Aorta (tissue), 5 donors: ENCODE measurements at regions not wholly inside any gene's neighbourhood (a gene's known extent, or its start where the extent isn't known, plus 50 kb on each side); places are given as distances from the start of the nearest gene placed in this dataset.

Source experiments
- ATAC-seq: fragments of 200-7000 bp; cut with Tn5 transposase; one replicate; pipeline ENCODE4 v1.9.1; 2022; ENCODE audit warnings: moderate library complexity; ENCODE audit not compliant: low FRiP score
- DNase-seq, 2 donors: peaks; one replicate each; pipeline ENCODE4 v3.0.0-alpha.2; 2020
- H3K27ac ChIP-seq, 2 donors: one replicate each; pipeline ENCODE4 v1.5.1; 2013; ENCODE audit warnings: low read length in 2 of 2, mild to moderate bottlenecking in 2 of 2, moderate library complexity in 2 of 2, control low read depth in 1 of 2, inconsistent platforms in 1 of 2, low read depth in 1 of 2
- H3K27me3 ChIP-seq, 2 donors: one replicate each; pipeline ENCODE4 v1.6.1; 2013; ENCODE audit warnings: control low read depth in 1 of 2, low read length in 1 of 2, mild to moderate bottlenecking in 1 of 2, moderate library complexity in 1 of 2; ENCODE audit not compliant: insufficient read depth in 2 of 2, control insufficient read depth in 1 of 2
- H3K36me3 ChIP-seq, 2 donors: one replicate each; pipeline ENCODE4 v1.6.1; 2013; ENCODE audit warnings: control low read depth in 1 of 2, low read length in 1 of 2, mild to moderate bottlenecking in 1 of 2; ENCODE audit not compliant: insufficient read depth in 2 of 2, control insufficient read depth in 1 of 2
- H3K4me1 ChIP-seq, 2 donors: one replicate each; pipeline ENCODE4 v1.6.1; 2013; ENCODE audit warnings: low read length in 2 of 2, control low read depth in 1 of 2, mild to moderate bottlenecking in 1 of 2, moderate library complexity in 1 of 2; ENCODE audit not compliant: insufficient read depth in 2 of 2, control insufficient read depth in 1 of 2
- H3K4me3 ChIP-seq, 2 donors: one replicate each; pipeline ENCODE4 v1.5.1; 2013; ENCODE audit warnings: low read length in 2 of 2, control low read depth in 1 of 2, mild to moderate bottlenecking in 1 of 2
- H3K9me3 ChIP-seq: one replicate; pipeline ENCODE4 v1.6.1; 2013; ENCODE audit warnings: mild to moderate bottlenecking, low read length; ENCODE audit not compliant: control insufficient read depth
- WGBS, 2 donors: extraction: QIAGEN DNeasy Blood & Tissue Kit; methylation state at CpG; one replicate each; pipeline ENCODE4 v1.1.7; 2013; 5-methylcytosine and 5-hydroxymethylcytosine counted together
- intact Hi-C, 2 donors: fragments of 100-400 bp; cut with DNase I; formaldehyde crosslinking; loops; one replicate each; pipeline versions ENCODE4 v1.14.2 to v1.15.0; 2022
- donor health status: healthy with polysubstance abuse.
- donor health status: Bipolar disorder and iron deficiency.
- donor health status: DM: no; HTN: no; CAD: no.
- donor health status: DM: no; HTN: no; CAD: no.
- donor health status: DM: yes; HTN: yes; CAD: no.

DNA sequence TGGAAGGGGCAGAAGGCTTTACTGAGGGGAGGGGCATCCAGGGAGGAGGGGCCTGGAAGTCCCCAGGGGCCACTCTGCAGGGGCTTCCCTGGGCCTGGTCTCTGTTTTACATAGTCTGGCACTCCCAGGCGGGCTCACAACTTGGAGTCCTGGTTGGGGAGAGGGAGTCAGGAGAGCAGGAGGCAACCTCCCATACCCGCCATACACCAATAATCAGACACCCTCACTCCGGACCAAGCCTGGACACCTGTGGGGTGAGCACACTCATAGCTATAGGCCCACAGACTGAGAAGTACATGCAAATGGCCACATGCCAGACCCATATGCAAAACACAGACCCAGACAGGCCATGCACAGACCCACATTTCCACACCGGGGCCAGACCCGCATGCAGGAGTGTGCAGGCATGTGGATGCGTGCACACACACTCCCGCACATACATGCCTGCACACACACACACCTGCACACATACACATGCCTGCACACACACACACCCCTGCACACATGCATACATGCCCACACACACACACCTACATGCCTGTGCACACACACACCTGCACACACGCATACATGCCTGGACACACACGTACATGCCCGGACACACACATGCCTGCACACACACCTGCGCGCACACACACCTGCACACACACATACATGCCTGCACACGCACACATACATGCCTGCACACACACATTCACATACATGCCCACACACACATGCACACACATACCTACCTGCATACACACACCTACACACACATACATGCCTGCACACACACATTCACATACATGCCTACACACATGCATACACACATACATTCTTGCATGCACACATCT lies 89.5 kb upstream of the RUNX3 start:
- Histone ChIP-seq H3K4me3 (no peak overlapping the region), H3K36me3 (no peaks in the 10 kb centered on the region), H3K9me3 (no peaks in the 10 kb centered on the region), H3K27me3 (peaks cover 0 to 2% of the 10 kb centered on the region in 2 donors), H3K4me1 (no peaks in the 10 kb centered on the region), H3K27ac (no peak overlapping the region)
- ATAC-seq (no peak), DNase-seq (no peak)
- WGBS, 2 donors: 91 to 92% methylated on average over 13 of the region's 13 CpGs
- intact Hi-C loops: no loop called here

GRCh38 chr1:25018943-25019336 lies 88.9 kb upstream of the RUNX3 start:
- WGBS, 2 donors: 91 to 94% methylated on average over 5 of the region's 5 CpGs

DNA sequence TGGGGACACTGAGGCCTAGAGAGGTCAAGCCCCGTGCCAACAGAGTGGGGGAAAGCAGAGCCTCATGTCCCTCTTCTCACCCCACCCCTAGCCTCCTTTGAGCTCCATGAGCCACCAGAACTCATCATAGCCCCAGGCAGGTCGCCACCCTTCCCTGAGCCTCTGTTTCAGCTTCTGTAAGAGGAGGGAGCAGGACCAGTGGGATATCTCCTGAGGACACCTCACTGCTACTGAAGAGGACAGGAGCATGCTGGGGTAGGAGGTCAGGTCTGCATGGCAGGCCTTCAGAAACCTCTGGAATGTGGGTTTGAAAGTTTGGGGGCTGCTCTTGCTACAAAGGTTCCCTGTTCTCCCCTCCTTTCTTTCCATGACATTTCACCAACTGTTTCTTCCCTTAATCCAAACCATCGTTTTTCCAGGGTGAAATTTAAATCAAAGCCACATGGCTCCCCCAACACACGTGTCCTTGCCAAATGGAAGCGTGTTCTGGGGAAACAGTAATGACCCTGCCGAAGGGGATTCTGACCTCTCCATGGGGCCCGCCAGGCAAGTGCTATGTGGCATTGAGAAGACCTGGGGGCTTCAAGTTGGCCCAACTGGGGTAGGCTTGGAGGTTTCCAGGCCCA lies 88.1 kb upstream of the RUNX3 start:
- DNase-seq (no peak), ATAC-seq (no peak)
- no peaks in the 10 kb centered on the region for H3K36me3 ChIP-seq
- no peaks in the 10 kb centered on the region for H3K4me1 ChIP-seq
- H3K4me3 ChIP-seq: no peak overlapping the region
- H3K27ac ChIP-seq: no peak overlapping the region
- no peaks in the 10 kb centered on the region for H3K9me3 ChIP-seq
- intact Hi-C loops: no loop called here
- 80 to 81% methylated on average over 7 of the region's 7 CpGs for WGBS, 2 donors
- peaks cover 0 to 2% of the 10 kb centered on the region in 2 donors for H3K27me3 ChIP-seq

More at GRCh38 chr1:25018943-25019336, 88.9 kb upstream of the RUNX3 start:
- intact Hi-C loops: no loop called here
- Histone ChIP-seq H3K4me3 (no peak overlapping the region), H3K9me3 (no peaks in the 10 kb centered on the region), H3K4me1 (no peaks in the 10 kb centered on the region), H3K27me3 (peaks cover 0 to 2% of the 10 kb centered on the region in 2 donors), H3K27ac (no peak overlapping the region), H3K36me3 (no peaks in the 10 kb centered on the region)
- DNase-seq: no peak
- no peak for ATAC-seq

DNA sequence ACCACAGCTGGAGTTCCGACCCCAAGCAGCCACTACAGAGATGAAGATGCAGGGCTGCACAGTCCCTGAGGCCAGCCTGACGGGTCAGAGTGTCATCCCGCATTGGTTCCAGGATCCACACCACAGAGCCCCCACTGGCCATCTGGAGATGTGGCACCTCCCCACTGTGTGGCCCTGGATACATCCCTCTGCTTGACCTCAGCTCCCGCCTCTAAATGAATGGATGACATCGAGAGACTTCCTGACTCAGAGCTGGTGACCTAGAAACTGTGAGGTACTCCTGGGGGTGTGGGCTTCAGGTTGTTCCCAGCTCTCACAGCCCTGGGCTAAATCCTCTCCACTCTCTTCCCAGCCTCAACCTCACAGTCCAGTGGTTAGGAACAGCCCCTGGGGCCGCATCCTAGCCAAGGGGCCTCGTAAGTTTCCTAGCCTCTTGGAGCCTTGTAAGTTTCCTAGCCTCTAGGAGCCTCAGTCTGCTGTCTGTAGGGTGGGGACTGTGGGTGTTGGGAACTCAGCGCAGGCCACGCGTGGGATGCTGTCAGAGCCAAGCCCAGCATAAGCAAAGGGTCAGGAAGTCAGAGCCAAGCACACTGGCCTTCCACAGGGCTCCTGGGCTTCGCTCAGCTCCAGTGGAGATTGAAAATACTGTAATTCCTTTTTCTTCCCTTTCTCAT lies 87.5 kb upstream of the RUNX3 start:
- no peaks in the 10 kb centered on the region for H3K9me3 ChIP-seq

GRCh38 chr1:25012966-25013962 lies 83.2 kb upstream of the RUNX3 start:
- Histone ChIP-seq H3K27me3 (peaks cover 0 to 2% of the 10 kb centered on the region in 2 donors), H3K9me3 (peaks cover 2% of the 10 kb centered on the region), H3K27ac (no peak overlapping the region), H3K4me3 (no peak overlapping the region), H3K4me1 (no peaks in the 10 kb centered on the region), H3K36me3 (no peaks in the 10 kb centered on the region)
- intact Hi-C loops: no loop called here
- DNase-seq (no peak), ATAC-seq (no peak)
- 81 to 84% methylated on average over 17 of the region's 17 CpGs for WGBS, 2 donors

More for the DNA sequence above, 87.5 kb upstream of the RUNX3 start:
- DNase-seq (no peak), ATAC-seq (no peak)
- 88% methylated on average over 11 of the region's 11 CpGs for WGBS, 2 donors
- intact Hi-C loops: no loop called here
- Histone ChIP-seq H3K27me3 (peaks cover 0 to 2% of the 10 kb centered on the region in 2 donors), H3K4me3 (no peak overlapping the region), H3K27ac (no peak overlapping the region), H3K36me3 (no peaks in the 10 kb centered on the region), H3K4me1 (no peaks in the 10 kb centered on the region)

- Histone ChIP-seq H3K4me1 (no peaks in the 10 kb centered on the region), H3K9me3 (peaks cover 2% of the 10 kb centered on the region), H3K36me3 (no peaks in the 10 kb centered on the region), H3K27ac (no peak overlapping the region), H3K4me3 (no peak overlapping the region), H3K27me3 (peaks cover 0 to 2% of the 10 kb centered on the region in 2 donors)
- DNase-seq (no peak), ATAC-seq (no peak)
- 77 to 79% methylated on average over 13 of the region's 13 CpGs for WGBS, 2 donors
- intact Hi-C loops: no loop called here
Measured at GRCh38 chr1:25011943-25012638, 82.0 kb upstream of the RUNX3 start.

- intact Hi-C loops: no loop called here
- Histone ChIP-seq H3K27me3 (peaks cover 0 to 2% of the 10 kb centered on the region in 2 donors), H3K4me1 (no peaks in the 10 kb centered on the region), H3K9me3 (peaks cover 2% of the 10 kb centered on the region), H3K4me3 (no peak overlapping the region), H3K36me3 (no peaks in the 10 kb centered on the region), H3K27ac (no peak overlapping the region)
- DNase-seq (no peak), ATAC-seq (no peak)
- WGBS, 2 donors: 80 to 83% methylated on average over 4 of the region's 4 CpGs
Measured at GRCh38 chr1:25011275-25011674, 81.2 kb upstream of the RUNX3 start.
